ENCODE measurements at regions not wholly inside any gene's neighbourhood (a gene's known extent, or its start where the extent isn't known, plus 50 kb on each side); places are given as distances from the start of the nearest gene placed in this dataset.
"Not testable (repeated sequence)": the region's sequence is repeated elsewhere in the genome, so short reads cannot be mapped to it uniquely, and the experiment has no call there.

DNA sequence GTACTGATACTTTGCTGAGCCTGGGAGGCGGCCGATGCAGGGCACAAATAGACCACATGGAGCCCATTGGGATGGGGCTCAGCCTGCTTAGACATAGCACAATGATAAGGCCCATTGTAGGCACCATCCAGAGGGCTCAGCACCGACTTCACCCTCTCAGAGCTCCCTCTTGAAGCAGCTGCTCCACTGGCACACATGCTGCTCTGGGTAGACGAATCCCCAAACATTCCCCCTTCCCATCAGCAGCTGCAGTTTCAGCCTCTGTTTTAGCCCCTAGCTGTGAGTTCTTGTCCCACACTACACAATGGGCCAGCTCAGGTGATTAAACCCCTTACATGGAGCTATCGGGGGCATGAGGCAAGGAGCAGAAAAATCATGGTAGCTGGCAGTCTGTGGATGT is 174.1 kb downstream of the RGS9 start:
- no peak overlapping the region for H3K4me3 ChIP-seq (ENCODE audit: low read depth, poor library complexity, severe bottlenecking)
- 90 to 95% methylated on average over 5 of the region's 5 CpGs for WGBS, 2 donors
- DNase-seq (ENCODE audit: low spot score in 2 of 2): no peak
- TF ChIP-seq, protein P1, sequence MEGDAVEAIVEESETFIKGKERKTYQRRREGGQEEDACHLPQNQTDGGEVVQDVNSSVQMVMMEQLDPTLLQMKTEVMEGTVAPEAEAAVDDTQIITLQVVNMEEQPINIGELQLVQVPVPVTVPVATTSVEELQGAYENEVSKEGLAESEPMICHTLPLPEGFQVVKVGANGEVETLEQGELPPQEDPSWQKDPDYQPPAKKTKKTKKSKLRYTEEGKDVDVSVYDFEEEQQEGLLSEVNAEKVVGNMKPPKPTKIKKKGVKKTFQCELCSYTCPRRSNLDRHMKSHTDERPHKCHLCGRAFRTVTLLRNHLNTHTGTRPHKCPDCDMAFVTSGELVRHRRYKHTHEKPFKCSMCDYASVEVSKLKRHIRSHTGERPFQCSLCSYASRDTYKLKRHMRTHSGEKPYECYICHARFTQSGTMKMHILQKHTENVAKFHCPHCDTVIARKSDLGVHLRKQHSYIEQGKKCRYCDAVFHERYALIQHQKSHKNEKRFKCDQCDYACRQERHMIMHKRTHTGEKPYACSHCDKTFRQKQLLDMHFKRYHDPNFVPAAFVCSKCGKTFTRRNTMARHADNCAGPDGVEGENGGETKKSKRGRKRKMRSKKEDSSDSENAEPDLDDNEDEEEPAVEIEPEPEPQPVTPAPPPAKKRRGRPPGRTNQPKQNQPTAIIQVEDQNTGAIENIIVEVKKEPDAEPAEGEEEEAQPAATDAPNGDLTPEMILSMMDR (IDR thresholded peaks at IDR 0.05): no peak
- TF ChIP-seq POLR2A (IDR thresholded peaks at IDR 0.05): no peak
- intact Hi-C loops (cut with DNase I; ENCODE audit: low total_unique reads): no loop called here

DNA sequence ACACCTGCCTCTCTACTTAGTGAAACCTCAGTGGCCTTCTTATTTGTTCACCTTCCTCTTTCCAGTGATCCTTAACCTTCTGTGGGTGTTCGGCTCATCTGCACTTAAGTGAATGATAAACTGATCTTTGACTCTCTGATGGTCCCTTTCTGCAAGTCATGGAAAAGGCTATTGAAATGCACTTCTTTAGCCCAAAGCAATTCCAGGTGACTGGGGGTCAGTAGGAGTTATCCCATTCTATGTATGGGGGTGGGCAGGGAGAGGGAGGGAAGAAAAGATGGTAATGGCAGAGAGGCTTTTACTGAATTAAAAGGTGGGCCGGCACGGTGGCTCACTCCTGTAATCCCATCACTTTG is 170.8 kb downstream of the RGS9 start:
- no peak for DNase-seq (ENCODE audit: low spot score in 2 of 2)
- TF ChIP-seq, protein P1 (IDR thresholded peaks at IDR 0.05): no peak
- no peak for TF ChIP-seq POLR2A (IDR thresholded peaks at IDR 0.05)
- 95 to 100% methylated on average over 3 of the region's 3 CpGs for WGBS, 2 donors
- no peak overlapping the region for H3K4me3 ChIP-seq (ENCODE audit: low read depth, poor library complexity, severe bottlenecking)
- intact Hi-C loops (cut with DNase I; ENCODE audit: low total_unique reads): no loop called here

DNA sequence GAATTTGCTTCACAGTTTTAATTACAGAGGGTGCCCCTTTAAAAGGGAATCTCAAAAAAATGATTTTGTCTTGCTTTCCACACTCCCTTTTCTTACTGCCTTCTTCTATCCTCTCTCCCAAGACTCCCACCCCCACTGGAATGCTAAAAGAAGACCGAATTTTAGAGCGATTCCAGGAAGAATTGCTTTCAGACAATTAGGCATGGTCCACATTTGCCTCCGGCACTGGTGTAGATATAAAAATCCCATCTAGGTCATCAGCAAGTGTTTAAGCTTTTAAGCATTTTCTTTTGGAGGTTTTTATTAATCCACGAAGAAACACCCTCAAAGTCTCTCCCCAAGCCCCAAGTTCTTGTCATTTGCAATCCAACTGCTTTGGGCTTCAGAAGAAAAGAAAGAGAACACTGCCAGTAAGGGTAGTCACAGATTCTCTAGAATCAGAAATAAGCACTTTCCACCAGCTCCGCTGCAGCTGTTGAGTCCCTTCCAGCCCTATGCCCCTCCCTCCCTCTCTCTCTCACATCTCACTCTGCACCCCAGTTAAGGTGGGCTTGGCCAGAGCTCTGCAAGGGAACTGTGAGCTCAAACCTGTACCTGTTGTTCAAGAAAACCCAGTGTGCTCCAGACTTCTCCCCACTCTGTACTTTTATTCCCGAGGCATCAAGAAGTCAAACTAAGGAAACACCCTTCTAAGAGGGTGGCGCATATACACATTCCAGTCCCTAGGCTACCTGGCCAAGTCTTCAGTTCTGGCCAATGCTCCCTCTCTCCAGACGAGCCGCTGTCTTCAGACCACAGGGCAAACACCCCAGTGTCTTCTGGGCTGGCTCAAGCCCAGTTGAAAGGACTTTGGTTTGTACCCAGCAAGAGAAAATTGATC is 170.2 kb downstream of the RGS9 start:
- TF ChIP-seq, protein P1 (IDR thresholded peaks at IDR 0.05): no peak
- intact Hi-C loops (cut with DNase I; ENCODE audit: low total_unique reads): no loop called here
- no peak overlapping the region for H3K4me3 ChIP-seq (ENCODE audit: low read depth, poor library complexity, severe bottlenecking)
- 45 to 48% methylated on average over 9 of the region's 9 CpGs for WGBS, 2 donors
- DNase-seq (ENCODE audit: low spot score in 2 of 2): no peak

DNA sequence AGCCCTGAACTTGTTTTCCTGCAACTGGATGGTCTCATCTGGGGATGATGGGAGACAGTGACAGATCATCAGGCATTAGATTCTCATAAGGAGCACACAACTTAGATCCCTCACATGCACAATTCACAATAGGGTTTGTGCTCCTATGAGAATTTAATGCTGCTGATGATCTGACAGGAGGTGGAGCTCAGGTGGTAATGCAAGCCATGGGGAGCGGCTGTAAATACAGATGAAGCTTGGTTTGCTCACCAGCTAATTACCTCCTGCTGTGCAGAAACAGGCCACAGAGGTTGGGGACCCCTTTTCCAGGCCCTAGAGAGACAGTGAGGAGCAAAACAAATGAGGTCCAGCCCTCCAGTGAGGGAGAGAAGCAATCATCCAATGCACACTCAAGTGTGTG is 168.6 kb downstream of the RGS9 start:
- 96 to 100% methylated on average over 1 of the region's 1 CpG for WGBS, 2 donors
- TF ChIP-seq POLR2A (IDR thresholded peaks at IDR 0.05): no peak
- TF ChIP-seq, protein P1 (IDR thresholded peaks at IDR 0.05): no peak
- no peak for DNase-seq (ENCODE audit: low spot score in 2 of 2)
- intact Hi-C loops (cut with DNase I; ENCODE audit: low total_unique reads): no loop called here
- H3K4me3 ChIP-seq (ENCODE audit: low read depth, poor library complexity, severe bottlenecking): no peak overlapping the region

DNA sequence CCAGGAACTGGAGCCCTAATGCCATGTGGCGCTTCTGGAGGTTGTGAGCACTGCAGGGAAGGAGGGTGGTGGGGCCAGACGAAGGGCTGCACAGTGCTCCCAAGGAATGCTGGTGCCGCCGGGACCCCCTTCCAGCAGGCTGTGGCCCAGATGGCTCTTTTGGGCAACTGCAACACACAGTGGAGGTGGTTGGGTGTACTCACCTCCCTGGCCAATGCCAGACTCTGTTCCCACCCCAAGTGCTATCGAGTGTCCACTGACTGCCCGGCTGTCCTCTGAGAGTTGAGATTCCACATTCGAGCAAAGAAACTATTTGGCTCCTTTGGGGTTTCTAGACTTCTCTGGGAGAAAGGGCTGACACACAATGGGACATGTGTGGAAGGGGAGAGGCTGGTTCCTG is 167.9 kb downstream of the RGS9 start:
- no peak for DNase-seq (ENCODE audit: low spot score in 2 of 2)
- WGBS, 2 donors: 70 to 86% methylated on average over 7 of the region's 7 CpGs
- no peak for TF ChIP-seq POLR2A (IDR thresholded peaks at IDR 0.05)
- TF ChIP-seq, protein P1 (IDR thresholded peaks at IDR 0.05): no peak
- intact Hi-C loops (cut with DNase I; ENCODE audit: low total_unique reads): no loop called here
- H3K4me3 ChIP-seq (ENCODE audit: low read depth, poor library complexity, severe bottlenecking): no peak overlapping the region

DNA sequence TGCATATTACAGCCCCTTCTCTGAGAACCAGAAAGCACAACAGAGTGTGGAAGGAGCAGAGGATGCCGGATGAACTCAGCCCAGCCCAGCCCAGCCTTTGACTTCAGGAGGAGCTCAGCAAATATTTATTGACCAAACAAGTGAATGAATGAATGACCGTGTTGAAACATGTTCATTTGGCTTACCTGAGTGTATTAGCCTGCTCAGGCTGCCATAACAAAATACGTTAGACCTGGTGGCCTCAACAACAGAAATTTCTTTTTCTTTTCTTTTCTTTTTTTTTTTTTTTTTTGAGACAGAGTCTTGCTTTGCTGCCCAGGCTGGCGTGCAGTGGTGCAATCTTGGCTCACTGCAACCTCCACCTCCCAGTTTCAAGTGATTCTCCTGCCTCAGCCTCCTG is 164.7 kb downstream of the RGS9 start:
- DNase-seq (ENCODE audit: low spot score in 2 of 2); intact Hi-C loops (cut with DNase I; ENCODE audit: low total_unique reads); H3K4me3 ChIP-seq (ENCODE audit: low read depth, poor library complexity, severe bottlenecking): not testable (repeated sequence)
- 89 to 91% methylated on average over 4 of the region's 4 CpGs for WGBS, 2 donors
